HG03066 (cell line): ENCODE measurements at regions not wholly inside any gene's neighbourhood (a gene's known extent, or its start where the extent isn't known, plus 50 kb on each side); places are given as distances from the start of the nearest gene placed in this dataset.
"Not testable (repeated sequence)": the region's sequence is repeated elsewhere in the genome, so short reads cannot be mapped to it uniquely, and the experiment has no call there.

Experiments used
- ATAC-seq: cut with Tn5 transposase; IDR thresholded peaks from one replicate; pipeline ENCODE4 v1.9.1; 2021; ENCODE audit warnings: low read depth; ENCODE audit not compliant: unreplicated experiment

GRCh38 chr12:16891673-16892072, 285.7 kb upstream of the LMO3 start:
- no peak for ATAC-seq

- no peak for ATAC-seq
These were observed 278.9 kb upstream of the LMO3 start for GRCh38 chr12:16884819-16885218.

DNA sequence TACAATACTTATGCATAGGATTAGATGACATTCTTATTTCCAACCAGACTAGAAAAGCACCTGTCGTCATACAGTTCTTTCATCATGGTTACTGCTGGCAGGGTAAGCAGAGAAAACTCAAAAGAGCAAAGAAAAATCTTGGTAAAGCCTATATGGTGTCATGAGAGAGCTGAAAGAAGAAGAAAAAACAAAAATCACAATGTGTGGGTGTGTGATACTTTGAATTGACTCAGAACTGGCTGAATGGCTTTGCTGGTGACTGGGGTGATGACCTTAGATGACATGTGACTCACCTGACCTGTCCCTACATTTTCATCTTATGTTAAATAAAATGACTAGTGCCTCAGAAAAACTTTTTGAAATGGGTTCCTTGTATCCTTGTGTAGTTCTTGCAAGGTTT, 278.1 kb upstream of the LMO3 start:
- peak; percentile 73 for ATAC-seq

DNA sequence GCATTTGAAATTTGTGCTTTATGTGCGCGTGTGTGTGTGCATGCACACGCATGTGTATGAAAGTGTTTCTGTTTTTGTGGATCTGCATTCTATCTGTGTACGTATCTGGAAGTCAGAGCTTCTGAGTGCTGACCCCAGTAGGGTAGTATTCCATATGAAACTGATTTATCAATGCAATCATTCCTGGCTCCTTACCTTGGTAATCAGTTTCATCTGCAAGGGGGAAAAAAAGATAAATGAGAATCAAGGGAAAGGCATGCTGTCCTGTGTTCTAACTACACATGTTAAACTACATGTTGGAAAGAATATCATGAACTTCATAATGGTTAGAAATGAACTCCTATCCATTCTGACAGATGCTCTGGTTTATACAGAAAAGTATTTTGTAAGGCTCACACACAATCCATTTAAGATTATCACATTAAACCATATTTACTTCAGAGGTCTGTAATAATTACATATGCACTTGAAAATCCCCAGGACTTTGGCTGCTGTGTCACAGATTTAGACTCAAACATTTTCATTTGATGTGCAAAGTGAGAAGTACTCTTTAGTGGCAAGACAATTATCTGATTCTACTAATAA, 276.1 kb upstream of the LMO3 start:
- no peak for ATAC-seq

- no peak for ATAC-seq
These were observed 274.9 kb upstream of the LMO3 start for GRCh38 chr12:16880864-16881285.

DNA sequence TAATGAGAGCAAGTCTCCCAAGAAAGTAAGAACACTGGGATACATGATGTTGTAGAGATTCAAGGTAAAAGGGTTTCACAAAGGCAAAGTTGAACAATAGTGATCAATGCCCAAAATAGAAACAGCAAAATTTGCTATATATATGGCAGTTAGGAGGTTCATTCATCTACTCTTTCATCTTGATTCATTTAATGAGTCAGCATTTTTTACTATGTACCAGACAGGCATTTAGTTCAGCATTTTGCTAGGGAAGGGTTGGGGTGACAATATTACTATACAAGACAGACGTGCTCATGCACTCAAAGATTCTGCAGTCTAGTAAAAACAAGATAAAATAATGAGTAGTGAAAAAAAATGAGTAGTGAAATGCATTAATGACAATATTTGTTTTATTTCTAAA, 264.9 kb upstream of the LMO3 start:
- ATAC-seq: no peak

GRCh38 chr12:16863742-16864141, 257.8 kb upstream of the LMO3 start:
- ATAC-seq: no peak

GRCh38 chr12:16857456-16857923, 251.5 kb upstream of the LMO3 start:
- ATAC-seq: peak; percentile 97

- ATAC-seq: no peak
These were observed 248.5 kb upstream of the LMO3 start for GRCh38 chr12:16854465-16854864.

DNA sequence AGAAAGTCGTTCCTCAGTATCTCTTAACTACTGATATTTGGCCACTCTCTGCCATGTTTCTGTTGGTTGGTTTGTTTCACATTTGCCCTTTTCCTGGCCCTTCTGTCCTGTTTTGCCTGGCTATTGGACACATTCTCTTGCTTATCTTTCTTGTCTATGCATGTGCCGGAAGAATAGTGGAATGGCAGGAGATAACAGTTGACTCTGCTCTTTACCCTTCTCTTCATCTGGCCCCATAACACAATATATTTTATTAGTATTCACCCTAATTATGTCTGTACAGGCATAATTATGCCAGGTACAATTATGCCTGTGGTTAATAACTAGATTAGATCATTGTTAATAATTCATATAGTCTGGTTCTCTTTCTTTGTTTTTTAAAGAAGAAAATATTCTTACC, 243.5 kb upstream of the LMO3 start:
- no peak for ATAC-seq

- no peak for ATAC-seq
These were observed 238.9 kb upstream of the LMO3 start for GRCh38 chr12:16844875-16845274.

- peak; percentile 79 for ATAC-seq
These were observed 227.5 kb upstream of the LMO3 start for GRCh38 chr12:16833376-16834015.

- no peak for ATAC-seq
These were observed 222.9 kb upstream of the LMO3 start for GRCh38 chr12:16828891-16829290.

DNA sequence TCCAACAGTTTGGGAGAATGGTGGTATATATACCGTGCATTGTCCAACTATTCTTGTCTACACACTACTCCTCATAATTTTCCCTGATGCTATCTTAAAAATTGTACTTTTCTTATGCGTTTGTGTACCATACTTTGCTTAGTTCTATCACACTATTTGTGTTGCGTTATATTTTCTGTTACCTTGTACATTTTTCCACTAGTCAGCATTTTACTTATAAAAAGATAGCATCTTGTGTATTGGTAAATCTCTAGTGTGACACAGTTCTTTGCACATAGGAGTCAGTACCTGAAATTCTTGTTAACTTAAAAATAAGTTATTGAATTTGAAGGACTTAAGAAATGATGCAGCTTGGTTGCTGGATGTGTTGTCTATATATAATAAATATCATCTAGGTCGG, 201.8 kb upstream of the LMO3 start:
- no peak for ATAC-seq

DNA sequence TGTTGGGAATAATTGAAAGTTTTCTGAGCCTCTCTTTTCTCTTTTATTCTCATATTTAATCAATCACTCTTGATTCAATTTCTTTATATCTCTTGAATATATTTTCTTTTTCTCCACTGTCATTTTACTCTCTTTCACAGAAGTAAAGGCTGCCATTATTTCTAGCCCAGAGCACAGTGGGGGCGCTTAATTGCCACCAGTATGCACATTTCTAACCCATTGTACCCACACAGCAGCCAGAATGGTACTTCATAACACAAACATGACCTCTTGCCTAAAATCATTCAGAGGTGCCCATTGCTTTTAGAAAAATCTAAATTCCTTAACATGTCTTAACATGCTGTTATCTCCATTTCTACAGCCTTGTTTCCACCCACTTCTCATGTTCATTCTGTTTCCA, 190.2 kb upstream of the LMO3 start:
- ATAC-seq: no peak

DNA sequence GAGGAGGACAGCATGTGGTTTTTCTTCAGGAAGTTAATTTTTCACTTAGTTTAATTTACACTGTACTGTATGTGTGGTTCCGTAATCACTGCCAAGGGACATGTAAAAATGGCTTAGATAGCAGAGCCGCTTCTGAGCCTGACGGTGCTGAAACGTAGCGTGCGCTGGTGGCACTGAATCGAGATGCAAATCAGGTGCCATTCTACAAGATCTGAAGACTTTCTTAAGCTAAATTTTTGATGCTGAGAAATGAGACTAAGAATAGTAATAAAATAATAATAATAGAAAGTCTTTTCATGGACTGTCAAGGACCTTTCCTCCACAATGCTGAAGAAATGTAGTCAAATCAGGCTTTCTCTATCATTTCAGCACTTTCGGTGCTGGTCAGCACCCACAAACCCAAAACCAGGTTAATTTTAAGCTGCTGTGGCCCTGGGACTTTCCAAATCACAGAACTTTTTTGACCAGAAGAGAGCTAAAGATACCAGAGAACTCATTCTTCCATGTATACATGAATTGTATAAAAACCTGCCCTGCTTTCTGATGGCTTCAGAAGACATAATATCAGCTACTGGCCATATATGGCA, 183.3 kb upstream of the LMO3 start:
- ATAC-seq: no peak

DNA sequence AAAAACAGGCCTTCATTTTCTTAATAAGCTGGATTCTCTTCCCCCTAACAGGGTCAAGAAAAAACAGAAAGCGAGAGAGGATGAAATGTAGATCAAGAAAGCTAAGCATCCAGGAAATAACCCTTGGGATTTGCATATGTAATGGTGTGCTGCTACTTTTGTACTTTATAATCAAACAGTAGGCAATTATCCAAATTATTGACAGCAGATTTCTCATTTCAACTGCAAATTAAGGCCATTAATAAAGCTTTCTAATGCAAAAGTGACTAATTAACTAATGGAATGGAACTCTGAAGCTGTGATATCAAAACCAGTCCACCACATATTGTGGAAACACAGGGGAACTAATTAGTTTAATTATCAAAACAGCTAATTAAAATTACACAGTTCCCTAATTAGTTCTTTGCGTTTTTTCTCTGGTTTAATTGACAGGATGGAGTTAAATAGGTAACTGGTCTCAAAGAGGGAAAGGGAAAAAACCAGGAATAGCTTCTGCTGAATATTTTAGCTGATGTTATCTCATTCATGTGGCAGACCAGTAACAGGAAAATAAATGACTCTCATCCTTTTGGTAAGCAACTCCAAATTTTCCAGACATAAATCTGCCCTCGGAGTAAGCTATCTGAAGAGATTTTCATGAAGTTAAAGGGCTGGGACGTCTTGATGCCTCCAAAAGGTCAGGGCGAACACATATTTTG, 182.7 kb upstream of the LMO3 start:
- no peak for ATAC-seq

DNA sequence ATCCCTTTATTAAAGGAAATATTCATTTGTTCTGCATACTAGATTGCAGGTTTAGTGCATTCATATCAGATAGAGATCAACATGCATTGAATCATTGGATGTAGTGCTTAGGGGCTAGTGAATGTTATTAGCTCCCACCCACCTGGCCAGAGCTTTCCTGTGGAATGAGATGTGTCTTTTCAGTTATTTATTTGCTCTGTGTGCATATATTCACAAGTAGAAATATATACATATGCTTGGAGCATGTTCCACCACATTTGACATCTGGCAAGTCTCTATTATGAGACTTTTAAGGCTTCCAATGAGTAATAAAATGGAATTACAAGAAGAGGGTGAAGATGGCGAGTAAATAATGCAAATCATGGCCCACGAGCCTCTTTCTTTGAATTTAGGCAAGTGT, 180.0 kb upstream of the LMO3 start:
- no peak for ATAC-seq

DNA sequence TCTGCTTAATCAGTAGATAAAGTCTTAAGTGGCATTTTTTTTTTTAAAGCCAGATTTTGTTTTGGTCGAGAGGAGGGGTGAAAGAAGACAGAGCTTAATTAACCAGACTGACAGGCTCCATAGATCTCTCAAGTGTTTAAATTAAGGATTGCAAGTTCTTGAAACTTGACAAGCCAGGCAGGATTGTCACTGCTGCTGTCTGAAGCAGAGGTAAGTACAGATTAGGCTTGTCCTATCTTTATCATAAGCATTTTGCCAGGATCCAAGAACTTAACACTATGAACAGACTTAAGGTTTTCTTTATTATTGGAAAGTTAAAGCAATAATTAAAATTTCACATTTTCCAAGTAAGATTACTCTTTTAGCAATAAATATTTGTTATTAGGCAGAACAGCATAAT, 179.6 kb upstream of the LMO3 start:
- ATAC-seq: no peak

DNA sequence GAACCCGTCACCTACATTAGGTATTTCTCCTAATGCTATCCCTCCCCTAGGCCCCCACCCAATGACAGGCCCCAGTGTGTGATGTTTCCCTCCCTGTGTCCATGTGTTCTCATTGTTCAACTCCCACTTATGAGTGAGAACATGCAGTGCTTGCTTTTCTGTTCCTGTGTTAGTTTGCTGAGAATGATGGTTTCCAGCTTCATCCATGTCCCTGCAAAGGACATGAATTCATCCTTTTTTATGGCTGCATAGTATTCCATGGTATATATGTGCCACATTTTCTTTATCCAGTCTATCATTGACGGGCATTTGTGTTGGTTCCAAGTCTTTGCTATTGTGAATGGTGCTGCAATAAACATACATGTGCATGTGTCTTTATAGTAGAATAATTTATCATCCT, 163.2 kb upstream of the LMO3 start:
- not testable (repeated sequence) for ATAC-seq

DNA sequence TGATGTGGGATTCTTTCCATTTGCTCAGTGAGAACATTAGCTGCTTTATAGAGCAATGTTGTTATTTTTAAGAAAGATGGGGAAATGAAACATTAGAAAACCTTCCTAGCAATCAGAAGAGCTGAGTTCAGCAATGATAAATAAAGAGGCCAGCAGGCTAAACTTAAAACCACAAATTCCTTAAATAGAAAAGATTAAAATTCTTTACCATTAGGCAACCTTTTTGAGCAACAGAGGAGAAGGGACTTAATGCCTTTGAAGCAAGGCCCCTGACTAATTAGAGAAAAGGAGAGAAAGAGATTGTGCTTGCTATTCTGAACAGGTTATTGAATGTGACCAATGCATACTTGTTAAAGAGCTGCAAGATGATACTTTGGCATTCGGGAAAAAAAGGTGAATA, 160.8 kb upstream of the LMO3 start:
- ATAC-seq: no peak

- no peak for ATAC-seq
These were observed 157.9 kb upstream of the LMO3 start for GRCh38 chr12:16763901-16764300.
